Stomach (tissue), 4 donors: ENCODE measurements at regions not wholly inside any gene's neighbourhood (a gene's known extent, or its start where the extent isn't known, plus 50 kb on each side); places are given as distances from the start of the nearest gene placed in this dataset.

ENCODE experiments used
- CTCF ChIP-seq, 7 experiments: fragments of 450-650 bp in 4 of 7; fragments of 200-600 bp in 3 of 7; sonication (generic) in 3 of 7; IDR thresholded peaks; one replicate each; pipeline ENCODE4 v1.5.1; 2016 to 2019; ENCODE audit warnings: antibody characterized with exemption in 7 of 7, control low read depth in 2 of 7, mild to moderate bottlenecking in 1 of 7
- EP300 ChIP-seq: sonication (generic); formaldehyde crosslinking; IDR thresholded peaks from one replicate; pipeline ENCODE4 v1.6.1; 2017; ENCODE audit warnings: antibody characterized with exemption
- POLR2A ChIP-seq, 4 donors: fragments of 450-650 bp; IDR thresholded peaks; one replicate each; pipeline ENCODE4 v1.6.1; 2016; ENCODE audit warnings: antibody characterized with exemption in 4 of 4, control low read depth in 2 of 4, mild to moderate bottlenecking in 1 of 4, moderate library complexity in 1 of 4
- POLR2AphosphoS5 ChIP-seq, 3 donors: sonication (generic); formaldehyde crosslinking; IDR thresholded peaks; one replicate each; pipeline ENCODE4 v1.6.1; 2016; ENCODE audit warnings: antibody characterized with exemption in 3 of 3

GRCh38 chr5:135266975-135267374, 132.1 kb downstream of the MACROH2A1 start:
- no peak for TF ChIP-seq POLR2AphosphoS5 (IDR thresholded peaks at IDR 0.05)
- no peak for TF ChIP-seq CTCF (IDR thresholded peaks at IDR 0.05)
- no peak for TF ChIP-seq EP300
- TF ChIP-seq POLR2A (IDR thresholded peaks at IDR 0.05), result no peak
